ENCODE measurements at regions not wholly inside any gene's neighbourhood (a gene's known extent, or its start where the extent isn't known, plus 50 kb on each side); places are given as distances from the start of the nearest gene placed in this dataset.

- no peak for DNase-seq (ENCODE audit: low spot score)
Measured at GRCh38 chr5:30734118-30734517, 459.4 kb upstream of the CDH6 start.

- no peak for DNase-seq (ENCODE audit: low spot score)
Measured at GRCh38 chr5:30725073-30725472, 468.4 kb upstream of the CDH6 start.

- no peak for DNase-seq (ENCODE audit: low spot score)
Measured at GRCh38 chr5:30698217-30698616, 495.3 kb upstream of the CDH6 start.

GRCh38 chr5:30693326-30693725 is 500.2 kb upstream of the CDH6 start:
- DNase-seq (ENCODE audit: low spot score): no peak

- no peak for DNase-seq (ENCODE audit: low spot score)
Measured at GRCh38 chr5:30690931-30691330, 502.6 kb upstream of the CDH6 start.

GRCh38 chr5:30687461-30687860 is 506.0 kb upstream of the CDH6 start:
- DNase-seq (ENCODE audit: low spot score): no peak

GRCh38 chr5:30686530-30686929 is 507.0 kb upstream of the CDH6 start:
- DNase-seq (ENCODE audit: low spot score): no peak

- DNase-seq (ENCODE audit: low spot score): no peak
Measured at GRCh38 chr5:30676223-30676840, 517.2 kb upstream of the CDH6 start.

GRCh38 chr5:30667293-30667692 is 526.2 kb upstream of the CDH6 start:
- no peak for DNase-seq (ENCODE audit: low spot score)

GRCh38 chr5:30663536-30663935 is 530.0 kb upstream of the CDH6 start:
- no peak for DNase-seq (ENCODE audit: low spot score)

GRCh38 chr5:30662373-30662772 is 531.1 kb upstream of the CDH6 start:
- DNase-seq (ENCODE audit: low spot score): no peak

GRCh38 chr5:30661730-30662129 is 531.8 kb upstream of the CDH6 start:
- no peak for DNase-seq (ENCODE audit: low spot score)

- DNase-seq (ENCODE audit: low spot score): no peak
Measured at GRCh38 chr5:30659417-30659816, 534.1 kb upstream of the CDH6 start.

GRCh38 chr5:30650311-30650710 is 543.2 kb upstream of the CDH6 start:
- DNase-seq (ENCODE audit: low spot score): no peak

- no peak for DNase-seq (ENCODE audit: low spot score)
Measured at GRCh38 chr5:30638899-30639298, 554.6 kb upstream of the CDH6 start.

- DNase-seq (ENCODE audit: low spot score): no peak
Measured at GRCh38 chr5:30627945-30628344, 565.5 kb upstream of the CDH6 start.

GRCh38 chr5:30626557-30626956 is 566.9 kb upstream of the CDH6 start:
- DNase-seq (ENCODE audit: low spot score): no peak

- DNase-seq (ENCODE audit: low spot score): no peak
Measured at GRCh38 chr5:30620481-30621085, 572.9 kb upstream of the CDH6 start.

- no peak for DNase-seq (ENCODE audit: low spot score)
Measured at GRCh38 chr5:30608501-30608900, 585.0 kb upstream of the CDH6 start.

GRCh38 chr5:30607301-30607894 is 586.1 kb upstream of the CDH6 start:
- DNase-seq (ENCODE audit: low spot score): no peak

- no peak for DNase-seq (ENCODE audit: low spot score)
Measured at GRCh38 chr5:30605693-30606268, 587.7 kb upstream of the CDH6 start.

- no peak for DNase-seq (ENCODE audit: low spot score)
Measured at GRCh38 chr5:30604648-30605262, 588.7 kb upstream of the CDH6 start.

GRCh38 chr5:30600892-30601291 is 592.6 kb upstream of the CDH6 start:
- DNase-seq (ENCODE audit: low spot score): no peak

Measured in ureter (tissue), 1 donor.